Mesenchymal stem cell (in vitro differentiated cells and primary cell): ENCODE measurements at regions not wholly inside any gene's neighbourhood (a gene's known extent, or its start where the extent isn't known, plus 50 kb on each side); places are given as distances from the start of the nearest gene placed in this dataset.

Source experiments
- DNase-seq: peaks from one replicate; pipeline ENCODE4 v3.0.0-alpha.2; 2013
- H2AFZ ChIP-seq: one replicate; pipeline ENCODE4 v1.6.1; 2013; ENCODE audit warnings: low read depth, mild to moderate bottlenecking, control low read depth, inconsistent platforms, low read length, moderate library complexity
- H2AK5ac ChIP-seq: 2 replicates; pipeline ENCODE4 v1.6.1; 2013; ENCODE audit warnings: low read length, moderate library complexity, mild to moderate bottlenecking, inconsistent platforms; ENCODE audit not compliant: severe bottlenecking
- H2BK120ac ChIP-seq: one replicate; pipeline ENCODE4 v1.6.1; 2013; ENCODE audit warnings: low read depth, mild to moderate bottlenecking, inconsistent platforms, low read length, moderate library complexity
- H2BK12ac ChIP-seq, 2 experiments: one replicate each; pipeline ENCODE4 v1.6.1; 2013; ENCODE audit warnings: inconsistent platforms in 2 of 2, low read length in 2 of 2, mild to moderate bottlenecking in 2 of 2, moderate library complexity in 2 of 2, control low read depth in 1 of 2
- H2BK15ac ChIP-seq: one replicate; pipeline ENCODE4 v1.6.1; 2013; ENCODE audit warnings: mild to moderate bottlenecking, low read depth, inconsistent platforms; ENCODE audit not compliant: poor library complexity, severe bottlenecking
- H2BK5ac ChIP-seq: 2 replicates; pipeline ENCODE4 v1.6.1; 2013; ENCODE audit warnings: low read depth, mild to moderate bottlenecking, low read length, control low read depth, inconsistent platforms; ENCODE audit not compliant: poor library complexity, severe bottlenecking
- H3K14ac ChIP-seq, 2 experiments: one replicate each; pipeline ENCODE4 v1.6.1; 2013; ENCODE audit warnings: inconsistent platforms in 2 of 2, low read length in 2 of 2, control low read depth in 1 of 2, mild to moderate bottlenecking in 1 of 2, moderate library complexity in 1 of 2
- H3K18ac ChIP-seq, 2 experiments: one replicate each; pipeline ENCODE4 v1.6.1; 2013; ENCODE audit warnings: inconsistent platforms in 2 of 2, low read length in 2 of 2, control low read depth in 1 of 2, low read depth in 1 of 2, mild to moderate bottlenecking in 1 of 2
- H3K23ac ChIP-seq, 2 experiments: one replicate each; pipeline ENCODE4 v1.6.1; 2013; ENCODE audit warnings: inconsistent platforms in 2 of 2, low read length in 2 of 2, mild to moderate bottlenecking in 2 of 2, moderate library complexity in 2 of 2, control low read depth in 1 of 2
- H3K27ac ChIP-seq: 2 replicates; pipeline ENCODE4 v1.5.1; 2013; ENCODE audit warnings: mild to moderate bottlenecking, moderate library complexity, low read length, control low read depth, inconsistent platforms; ENCODE audit not compliant: poor library complexity, severe bottlenecking
- H3K27me3 ChIP-seq, 2 experiments: 2 replicates each; pipeline versions ENCODE4 v1.6.1 to v1.7.0; 2013; ENCODE audit warnings: low read length in 2 of 2, mild to moderate bottlenecking in 2 of 2, moderate library complexity in 2 of 2, control low read depth in 1 of 2, inconsistent platforms in 1 of 2; ENCODE audit not compliant: control insufficient read depth in 1 of 2, insufficient read depth in 1 of 2
- H3K36me3 ChIP-seq, 2 experiments: 2 replicates each; pipeline versions ENCODE4 v1.6.1 to v1.7.0; 2013; ENCODE audit warnings: low read length in 2 of 2, control low read depth in 1 of 2, inconsistent platforms in 1 of 2, low read depth in 1 of 2, mild to moderate bottlenecking in 1 of 2; ENCODE audit not compliant: insufficient read depth in 2 of 2, control insufficient read depth in 1 of 2
- H3K4ac ChIP-seq, 2 experiments: one replicate each; pipeline ENCODE4 v1.6.1; 2013; ENCODE audit warnings: inconsistent platforms in 2 of 2, low read length in 2 of 2, mild to moderate bottlenecking in 2 of 2, moderate library complexity in 2 of 2, control low read depth in 1 of 2, low read depth in 1 of 2
- H3K4me1 ChIP-seq: 2 replicates; pipeline ENCODE4 v1.6.1; 2013; ENCODE audit warnings: low read depth, low read length, control low read depth; ENCODE audit not compliant: control insufficient read depth, insufficient read depth
- H3K4me2 ChIP-seq: 2 replicates; pipeline ENCODE4 v1.6.1; 2013; ENCODE audit warnings: low read length, mild to moderate bottlenecking, inconsistent platforms; ENCODE audit not compliant: poor library complexity, severe bottlenecking
- H3K4me3 ChIP-seq, 2 experiments: 2 replicates each; pipeline versions ENCODE4 v1.5.1 to v1.7.0; 2013; ENCODE audit warnings: low read length in 2 of 2, mild to moderate bottlenecking in 2 of 2, control low read depth in 1 of 2, low read depth in 1 of 2; ENCODE audit not compliant: insufficient read depth in 1 of 2
- H3K79me1 ChIP-seq: replicated peaks from 2 replicates; pipeline ENCODE4 v1.6.1; 2013; ENCODE audit warnings: mild to moderate bottlenecking, control low read depth, low read length, inconsistent platforms; ENCODE audit not compliant: poor library complexity, severe bottlenecking
- H3K9ac ChIP-seq: 2 replicates; pipeline ENCODE4 v1.7.0; 2013; ENCODE audit warnings: mild to moderate bottlenecking, low read length, moderate library complexity
- H3K9me3 ChIP-seq: 2 replicates; pipeline ENCODE4 v1.7.0; 2013; ENCODE audit warnings: mild to moderate bottlenecking, low read length; ENCODE audit not compliant: control insufficient read depth
- H4K8ac ChIP-seq: one replicate; pipeline ENCODE4 v1.6.1; 2013; ENCODE audit warnings: inconsistent platforms, mild to moderate bottlenecking, low read length, moderate library complexity
- H4K91ac ChIP-seq: one replicate; pipeline ENCODE4 v1.6.1; 2013; ENCODE audit warnings: mild to moderate bottlenecking, low read length, inconsistent platforms
- WGBS: methylation state at CpG from one replicate; pipeline ENCODE4 v1.1.7; 2013; ENCODE audit warnings: mixed read lengths; 5-methylcytosine and 5-hydroxymethylcytosine counted together

- no peak overlapping the region for H2BK15ac ChIP-seq
- peaks cover 0 to 12% of the 10 kb centered on the region in 2 experiments for H3K27me3 ChIP-seq
- peak overlapping the region; percentile 44 for H2AFZ ChIP-seq
- 40% methylated on average over 15 of the region's 16 CpGs for WGBS
- H3K36me3 ChIP-seq, result no peaks in the 10 kb centered on the region
- H3K79me1 ChIP-seq, result no peaks in the 10 kb centered on the region
- H3K4me3 ChIP-seq, result no peak overlapping the region
- no peak overlapping the region for H3K23ac ChIP-seq
- H3K4ac ChIP-seq, result no peak overlapping the region
- peak; percentile 44 for DNase-seq
- peak overlapping the region; percentile 35 for H2BK5ac ChIP-seq
- no peak overlapping the region for H4K91ac ChIP-seq
- peak overlapping the region in 1 of 2 experiments; percentile 40 for H2BK12ac ChIP-seq
- no peak overlapping the region for H3K14ac ChIP-seq
- peak overlapping the region in 1 of 2 experiments; percentile 35 for H3K18ac ChIP-seq
- H3K4me1 ChIP-seq, result peaks cover 21% of the 10 kb centered on the region
- H3K9ac ChIP-seq, result no peak overlapping the region
- H3K4me2 ChIP-seq, result peak overlapping the region; percentile 25
- peak overlapping the region; percentile 17 for H3K27ac ChIP-seq
- peak overlapping the region; percentile 22 for H2AK5ac ChIP-seq
- no peak overlapping the region for H4K8ac ChIP-seq
- no peaks in the 10 kb centered on the region for H3K9me3 ChIP-seq
- H2BK120ac ChIP-seq, result no peak overlapping the region
These were observed 71.4 kb upstream of the DUSP22 start for GRCh38 chr6:220721-221475.

GRCh38 chr6:221531-222349 is 70.5 kb upstream of the DUSP22 start:
- Histone ChIP-seq H3K4ac (no peak overlapping the region), H2BK12ac (no peak overlapping the region), H3K9me3 (no peaks in the 10 kb centered on the region), H3K14ac (no peak overlapping the region), H3K23ac (no peak overlapping the region), H2BK5ac (no peak overlapping the region), H3K27me3 (peaks cover 0 to 12% of the 10 kb centered on the region in 2 experiments), H3K4me3 (no peak overlapping the region), H2BK15ac (no peak overlapping the region), H2BK120ac (no peak overlapping the region), H3K9ac (no peak overlapping the region), H3K27ac (no peak overlapping the region), H2AK5ac (no peak overlapping the region), H3K4me2 (peak overlapping the region; percentile 44), H3K36me3 (no peaks in the 10 kb centered on the region), H3K18ac (no peak overlapping the region), H4K91ac (no peak overlapping the region), H2AFZ (no peak overlapping the region), H3K4me1 (peaks cover 21% of the 10 kb centered on the region), H4K8ac (no peak overlapping the region), H3K79me1 (no peaks in the 10 kb centered on the region)
- WGBS, result 82% methylated on average over 13 of the region's 14 CpGs
- DNase-seq, result no peak

GRCh38 chr6:222468-222867 is 69.8 kb upstream of the DUSP22 start:
- H3K4me2 ChIP-seq, result no peak overlapping the region
- H2BK5ac ChIP-seq, result no peak overlapping the region
- H3K36me3 ChIP-seq, result no peaks in the 10 kb centered on the region
- H3K9me3 ChIP-seq, result no peaks in the 10 kb centered on the region
- no peak overlapping the region for H3K9ac ChIP-seq
- H4K91ac ChIP-seq, result no peak overlapping the region
- H3K4me3 ChIP-seq, result no peak overlapping the region
- no peak overlapping the region for H3K14ac ChIP-seq
- no peak overlapping the region for H2BK15ac ChIP-seq
- H3K18ac ChIP-seq, result no peak overlapping the region
- H3K4ac ChIP-seq, result no peak overlapping the region
- H4K8ac ChIP-seq, result no peak overlapping the region
- H2BK120ac ChIP-seq, result no peak overlapping the region
- DNase-seq, result no peak
- H3K27me3 ChIP-seq, result peaks cover 0 to 9% of the 10 kb centered on the region in 2 experiments
- H2BK12ac ChIP-seq, result no peak overlapping the region
- no peak overlapping the region for H2AFZ ChIP-seq
- 100% methylated on average over 2 of the region's 5 CpGs for WGBS
- peaks cover 21% of the 10 kb centered on the region for H3K4me1 ChIP-seq
- no peak overlapping the region for H3K23ac ChIP-seq
- H2AK5ac ChIP-seq, result no peak overlapping the region
- no peak overlapping the region for H3K27ac ChIP-seq
- no peaks in the 10 kb centered on the region for H3K79me1 ChIP-seq

GRCh38 chr6:223136-223535 is 69.2 kb upstream of the DUSP22 start:
- Histone ChIP-seq H3K9me3 (no peaks in the 10 kb centered on the region), H3K18ac (no peak overlapping the region), H3K79me1 (no peaks in the 10 kb centered on the region), H2BK12ac (no peak overlapping the region), H4K8ac (no peak overlapping the region), H2BK120ac (no peak overlapping the region), H2AK5ac (no peak overlapping the region), H2AFZ (no peak overlapping the region), H2BK5ac (no peak overlapping the region), H3K4me2 (no peak overlapping the region), H3K36me3 (no peaks in the 10 kb centered on the region), H4K91ac (no peak overlapping the region), H3K27me3 (peaks cover 0 to 11% of the 10 kb centered on the region in 2 experiments), H3K4ac (no peak overlapping the region), H3K4me3 (no peak overlapping the region), H3K27ac (no peak overlapping the region), H2BK15ac (no peak overlapping the region), H3K14ac (no peak overlapping the region), H3K9ac (no peak overlapping the region), H3K4me1 (peaks cover 21% of the 10 kb centered on the region), H3K23ac (no peak overlapping the region)
- DNase-seq, result no peak
- WGBS, result 86% methylated on average over 9 of the region's 9 CpGs
